ENCODE measurements at regions not wholly inside any gene's neighbourhood (a gene's known extent, or its start where the extent isn't known, plus 50 kb on each side); places are given as distances from the start of the nearest gene placed in this dataset.

GRCh38 chr12:16913832-16914490 is 308.0 kb upstream of the LMO3 start:
- H3K9me3 ChIP-seq (replicated peaks): no peaks in the 10 kb centered on the region; the same call in 1 of the 2 replicates
- H3K36me3 ChIP-seq: no peaks in the 10 kb centered on the region
- no peak for DNase-seq (ENCODE audit: low read depth in 1 of 2, low spot score in 2 of 2)
- H3K27ac ChIP-seq: no peak overlapping the region
- no peak overlapping the region for H3K4me3 ChIP-seq
- no peaks in the 10 kb centered on the region for H3K27me3 ChIP-seq (replicated peaks)
- H3K4me1 ChIP-seq (replicated peaks): no peaks in the 10 kb centered on the region

GRCh38 chr12:16901946-16902345 is 296.0 kb upstream of the LMO3 start:
- Histone ChIP-seq H3K4me1 (replicated peaks) (no peaks in the 10 kb centered on the region), H3K9me3 (replicated peaks) (no peaks in the 10 kb centered on the region), H3K4me3 (no peak overlapping the region), H3K36me3 (no peaks in the 10 kb centered on the region), H3K27ac (no peak overlapping the region), H3K27me3 (replicated peaks) (no peaks in the 10 kb centered on the region)
- no peak for DNase-seq (ENCODE audit: low read depth in 1 of 2, low spot score in 2 of 2)

GRCh38 chr12:16893426-16893825 is 287.5 kb upstream of the LMO3 start:
- DNase-seq (ENCODE audit: low read depth in 1 of 2, low spot score in 2 of 2): no peak
- H3K27me3 ChIP-seq (replicated peaks): no peaks in the 10 kb centered on the region
- no peaks in the 10 kb centered on the region for H3K4me1 ChIP-seq (replicated peaks)
- no peaks in the 10 kb centered on the region for H3K9me3 ChIP-seq (replicated peaks)
- no peak overlapping the region for H3K4me3 ChIP-seq
- no peak overlapping the region for H3K27ac ChIP-seq
- H3K36me3 ChIP-seq: no peaks in the 10 kb centered on the region

DNA sequence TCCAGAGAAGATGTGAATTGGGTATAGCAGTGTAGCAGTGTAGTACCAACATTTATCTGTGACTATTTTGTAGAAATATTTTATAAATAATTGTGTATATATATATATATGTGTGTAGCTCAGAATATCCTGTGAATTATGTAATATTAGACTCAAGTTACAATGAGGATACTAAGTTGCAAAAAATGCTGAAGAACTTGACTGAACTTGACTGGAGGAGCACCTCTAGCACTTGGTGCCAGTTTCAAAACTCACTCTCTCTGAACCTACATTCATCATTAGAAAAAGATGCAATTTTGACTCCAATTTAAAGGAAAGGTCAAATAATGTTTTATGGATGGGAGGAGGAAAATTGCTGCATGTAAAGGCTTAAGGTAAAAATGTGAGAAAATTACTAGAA is 285.7 kb upstream of the LMO3 start:
- H3K4me3 ChIP-seq: no peak overlapping the region
- H3K36me3 ChIP-seq: no peaks in the 10 kb centered on the region
- no peaks in the 10 kb centered on the region for H3K27me3 ChIP-seq (replicated peaks)
- no peaks in the 10 kb centered on the region; the same call in 1 of the 2 replicates for H3K9me3 ChIP-seq (replicated peaks)
- no peak for DNase-seq (ENCODE audit: low read depth in 1 of 2, low spot score in 2 of 2)
- H3K27ac ChIP-seq: no peak overlapping the region
- no peaks in the 10 kb centered on the region for H3K4me1 ChIP-seq (replicated peaks)

DNA sequence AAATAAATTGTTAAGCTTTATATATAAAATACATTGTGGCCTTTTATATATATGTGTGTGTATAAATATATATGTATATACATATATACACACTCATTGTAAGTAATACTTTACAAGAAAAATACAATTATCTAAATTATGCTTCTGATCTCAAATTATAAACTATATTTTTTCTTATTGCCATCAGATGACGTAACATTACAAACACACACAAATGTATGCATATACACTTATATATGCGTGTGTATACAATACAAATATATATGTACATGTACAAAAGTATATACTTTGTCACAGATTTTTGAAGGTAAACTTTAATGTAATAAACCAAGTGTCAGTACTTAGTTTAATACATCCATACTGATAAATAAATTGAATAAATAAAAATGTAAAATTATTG is 278.9 kb upstream of the LMO3 start:
- Histone ChIP-seq H3K4me1 (replicated peaks) (no peaks in the 10 kb centered on the region), H3K9me3 (replicated peaks) (no peaks in the 10 kb centered on the region; the same call in none of the 2 replicates), H3K4me3 (no peak overlapping the region), H3K27ac (no peak overlapping the region), H3K36me3 (no peaks in the 10 kb centered on the region), H3K27me3 (replicated peaks) (no peaks in the 10 kb centered on the region)
- DNase-seq (ENCODE audit: low read depth in 1 of 2, low spot score in 2 of 2): no peak

DNA sequence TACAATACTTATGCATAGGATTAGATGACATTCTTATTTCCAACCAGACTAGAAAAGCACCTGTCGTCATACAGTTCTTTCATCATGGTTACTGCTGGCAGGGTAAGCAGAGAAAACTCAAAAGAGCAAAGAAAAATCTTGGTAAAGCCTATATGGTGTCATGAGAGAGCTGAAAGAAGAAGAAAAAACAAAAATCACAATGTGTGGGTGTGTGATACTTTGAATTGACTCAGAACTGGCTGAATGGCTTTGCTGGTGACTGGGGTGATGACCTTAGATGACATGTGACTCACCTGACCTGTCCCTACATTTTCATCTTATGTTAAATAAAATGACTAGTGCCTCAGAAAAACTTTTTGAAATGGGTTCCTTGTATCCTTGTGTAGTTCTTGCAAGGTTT is 278.1 kb upstream of the LMO3 start:
- no peaks in the 10 kb centered on the region for H3K4me1 ChIP-seq (replicated peaks)
- H3K4me3 ChIP-seq: no peak overlapping the region
- no peaks in the 10 kb centered on the region for H3K36me3 ChIP-seq
- H3K27ac ChIP-seq: no peak overlapping the region
- H3K27me3 ChIP-seq (replicated peaks): no peaks in the 10 kb centered on the region
- H3K9me3 ChIP-seq (replicated peaks): no peaks in the 10 kb centered on the region; the same call in none of the 2 replicates
- DNase-seq (ENCODE audit: low read depth in 1 of 2, low spot score in 2 of 2): no peak

DNA sequence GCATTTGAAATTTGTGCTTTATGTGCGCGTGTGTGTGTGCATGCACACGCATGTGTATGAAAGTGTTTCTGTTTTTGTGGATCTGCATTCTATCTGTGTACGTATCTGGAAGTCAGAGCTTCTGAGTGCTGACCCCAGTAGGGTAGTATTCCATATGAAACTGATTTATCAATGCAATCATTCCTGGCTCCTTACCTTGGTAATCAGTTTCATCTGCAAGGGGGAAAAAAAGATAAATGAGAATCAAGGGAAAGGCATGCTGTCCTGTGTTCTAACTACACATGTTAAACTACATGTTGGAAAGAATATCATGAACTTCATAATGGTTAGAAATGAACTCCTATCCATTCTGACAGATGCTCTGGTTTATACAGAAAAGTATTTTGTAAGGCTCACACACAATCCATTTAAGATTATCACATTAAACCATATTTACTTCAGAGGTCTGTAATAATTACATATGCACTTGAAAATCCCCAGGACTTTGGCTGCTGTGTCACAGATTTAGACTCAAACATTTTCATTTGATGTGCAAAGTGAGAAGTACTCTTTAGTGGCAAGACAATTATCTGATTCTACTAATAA is 276.1 kb upstream of the LMO3 start:
- no peaks in the 10 kb centered on the region for H3K36me3 ChIP-seq
- DNase-seq (ENCODE audit: low read depth in 1 of 2, low spot score in 2 of 2): no peak
- peaks cover 4% of the 10 kb centered on the region; the same call in 1 of the 2 replicates for H3K9me3 ChIP-seq (replicated peaks)
- no peak overlapping the region for H3K4me3 ChIP-seq
- H3K27me3 ChIP-seq (replicated peaks): no peaks in the 10 kb centered on the region
- H3K27ac ChIP-seq: no peak overlapping the region
- no peaks in the 10 kb centered on the region for H3K4me1 ChIP-seq (replicated peaks)

- H3K9me3 ChIP-seq (replicated peaks): peaks cover 4% of the 10 kb centered on the region; the same call in 1 of the 2 replicates
- H3K4me3 ChIP-seq: no peak overlapping the region
- no peak for DNase-seq (ENCODE audit: low read depth in 1 of 2, low spot score in 2 of 2)
- no peak overlapping the region for H3K27ac ChIP-seq
- H3K36me3 ChIP-seq: no peaks in the 10 kb centered on the region
- no peaks in the 10 kb centered on the region for H3K27me3 ChIP-seq (replicated peaks)
- H3K4me1 ChIP-seq (replicated peaks): no peaks in the 10 kb centered on the region
Measured at GRCh38 chr12:16880864-16881285, 274.9 kb upstream of the LMO3 start.

DNA sequence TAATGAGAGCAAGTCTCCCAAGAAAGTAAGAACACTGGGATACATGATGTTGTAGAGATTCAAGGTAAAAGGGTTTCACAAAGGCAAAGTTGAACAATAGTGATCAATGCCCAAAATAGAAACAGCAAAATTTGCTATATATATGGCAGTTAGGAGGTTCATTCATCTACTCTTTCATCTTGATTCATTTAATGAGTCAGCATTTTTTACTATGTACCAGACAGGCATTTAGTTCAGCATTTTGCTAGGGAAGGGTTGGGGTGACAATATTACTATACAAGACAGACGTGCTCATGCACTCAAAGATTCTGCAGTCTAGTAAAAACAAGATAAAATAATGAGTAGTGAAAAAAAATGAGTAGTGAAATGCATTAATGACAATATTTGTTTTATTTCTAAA is 264.9 kb upstream of the LMO3 start:
- Histone ChIP-seq H3K36me3 (no peaks in the 10 kb centered on the region), H3K4me1 (replicated peaks) (no peaks in the 10 kb centered on the region), H3K4me3 (no peak overlapping the region), H3K27ac (no peak overlapping the region), H3K9me3 (replicated peaks) (no peaks in the 10 kb centered on the region), H3K27me3 (replicated peaks) (no peaks in the 10 kb centered on the region)
- no peak for DNase-seq (ENCODE audit: low read depth in 1 of 2, low spot score in 2 of 2)

DNA sequence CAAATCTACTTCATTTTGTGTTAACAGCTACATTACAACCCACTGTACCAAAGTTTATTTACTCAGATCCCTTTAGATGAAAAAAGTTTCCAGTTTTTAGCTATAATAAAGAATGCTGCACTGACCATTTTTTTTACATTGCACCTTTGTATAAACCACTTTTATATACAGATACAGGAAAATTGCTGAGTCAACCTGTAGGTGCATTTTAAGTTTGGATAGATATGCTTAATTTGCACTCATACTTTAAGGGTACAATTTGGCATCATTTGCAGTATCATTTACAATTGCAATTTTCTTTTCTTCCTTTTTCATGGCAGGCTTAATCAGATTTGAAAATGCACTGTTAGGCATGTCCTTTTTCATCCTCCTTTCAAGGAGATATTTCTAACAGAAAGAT is 257.8 kb upstream of the LMO3 start:
- no peak overlapping the region for H3K4me3 ChIP-seq
- H3K27ac ChIP-seq: no peak overlapping the region
- H3K36me3 ChIP-seq: no peaks in the 10 kb centered on the region
- H3K9me3 ChIP-seq (replicated peaks): 0 out of 2 replicates have a peak, but pooled peaks cover 3% of the 10 kb centered on the region
- no peaks in the 10 kb centered on the region for H3K4me1 ChIP-seq (replicated peaks)
- no peaks in the 10 kb centered on the region for H3K27me3 ChIP-seq (replicated peaks)
- DNase-seq (ENCODE audit: low read depth in 1 of 2, low spot score in 2 of 2): no peak

GRCh38 chr12:16857456-16857923 is 251.5 kb upstream of the LMO3 start:
- H3K36me3 ChIP-seq: no peaks in the 10 kb centered on the region
- H3K27ac ChIP-seq: no peak overlapping the region
- H3K27me3 ChIP-seq (replicated peaks): no peaks in the 10 kb centered on the region
- no peak overlapping the region for H3K4me3 ChIP-seq
- DNase-seq (ENCODE audit: low read depth in 1 of 2, low spot score in 2 of 2): no peak
- H3K4me1 ChIP-seq (replicated peaks): no peaks in the 10 kb centered on the region
- peaks cover 7% of the 10 kb centered on the region; the same call in 1 of the 2 replicates for H3K9me3 ChIP-seq (replicated peaks)

- no peak for DNase-seq (ENCODE audit: low read depth in 1 of 2, low spot score in 2 of 2)
- Histone ChIP-seq H3K4me1 (replicated peaks) (no peaks in the 10 kb centered on the region), H3K4me3 (no peak overlapping the region), H3K36me3 (no peaks in the 10 kb centered on the region), H3K9me3 (replicated peaks) (peaks cover 7% of the 10 kb centered on the region; the same call in 1 of the 2 replicates), H3K27ac (no peak overlapping the region), H3K27me3 (replicated peaks) (no peaks in the 10 kb centered on the region)
Measured at GRCh38 chr12:16854465-16854864, 248.5 kb upstream of the LMO3 start.

GRCh38 chr12:16849473-16849872 is 243.5 kb upstream of the LMO3 start:
- H3K27me3 ChIP-seq (replicated peaks): no peaks in the 10 kb centered on the region
- no peaks in the 10 kb centered on the region for H3K36me3 ChIP-seq
- no peak overlapping the region for H3K27ac ChIP-seq
- no peak for DNase-seq (ENCODE audit: low read depth in 1 of 2, low spot score in 2 of 2)
- H3K4me3 ChIP-seq: no peak overlapping the region
- H3K9me3 ChIP-seq (replicated peaks): no peaks in the 10 kb centered on the region
- no peaks in the 10 kb centered on the region for H3K4me1 ChIP-seq (replicated peaks)

- Histone ChIP-seq H3K4me1 (replicated peaks) (no peaks in the 10 kb centered on the region), H3K27ac (no peak overlapping the region), H3K4me3 (no peak overlapping the region), H3K36me3 (no peaks in the 10 kb centered on the region), H3K27me3 (replicated peaks) (no peaks in the 10 kb centered on the region), H3K9me3 (replicated peaks) (peaks cover 4% of the 10 kb centered on the region; the same call in 1 of the 2 replicates)
- no peak for DNase-seq (ENCODE audit: low read depth in 1 of 2, low spot score in 2 of 2)
Measured at GRCh38 chr12:16844875-16845274, 238.9 kb upstream of the LMO3 start.

Measured in SJSA1 (cell line).